ENCODE measurements at regions not wholly inside any gene's neighbourhood (a gene's known extent, or its start where the extent isn't known, plus 50 kb on each side); places are given as distances from the start of the nearest gene placed in this dataset.

GRCh38 chr6:14814016-14814415, 431.9 kb upstream of the JARID2 start:
- TF ChIP-seq, protein P1, sequence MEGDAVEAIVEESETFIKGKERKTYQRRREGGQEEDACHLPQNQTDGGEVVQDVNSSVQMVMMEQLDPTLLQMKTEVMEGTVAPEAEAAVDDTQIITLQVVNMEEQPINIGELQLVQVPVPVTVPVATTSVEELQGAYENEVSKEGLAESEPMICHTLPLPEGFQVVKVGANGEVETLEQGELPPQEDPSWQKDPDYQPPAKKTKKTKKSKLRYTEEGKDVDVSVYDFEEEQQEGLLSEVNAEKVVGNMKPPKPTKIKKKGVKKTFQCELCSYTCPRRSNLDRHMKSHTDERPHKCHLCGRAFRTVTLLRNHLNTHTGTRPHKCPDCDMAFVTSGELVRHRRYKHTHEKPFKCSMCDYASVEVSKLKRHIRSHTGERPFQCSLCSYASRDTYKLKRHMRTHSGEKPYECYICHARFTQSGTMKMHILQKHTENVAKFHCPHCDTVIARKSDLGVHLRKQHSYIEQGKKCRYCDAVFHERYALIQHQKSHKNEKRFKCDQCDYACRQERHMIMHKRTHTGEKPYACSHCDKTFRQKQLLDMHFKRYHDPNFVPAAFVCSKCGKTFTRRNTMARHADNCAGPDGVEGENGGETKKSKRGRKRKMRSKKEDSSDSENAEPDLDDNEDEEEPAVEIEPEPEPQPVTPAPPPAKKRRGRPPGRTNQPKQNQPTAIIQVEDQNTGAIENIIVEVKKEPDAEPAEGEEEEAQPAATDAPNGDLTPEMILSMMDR (IDR thresholded peaks at IDR 0.05): no peak
- no peak for TF ChIP-seq EP300 (IDR thresholded peaks at IDR 0.05)
- no peak for TF ChIP-seq POLR2AphosphoS5 (IDR thresholded peaks at IDR 0.05)
